ENCODE measurements at regions not wholly inside any gene's neighbourhood (a gene's known extent, or its start where the extent isn't known, plus 50 kb on each side); places are given as distances from the start of the nearest gene placed in this dataset.

DNA sequence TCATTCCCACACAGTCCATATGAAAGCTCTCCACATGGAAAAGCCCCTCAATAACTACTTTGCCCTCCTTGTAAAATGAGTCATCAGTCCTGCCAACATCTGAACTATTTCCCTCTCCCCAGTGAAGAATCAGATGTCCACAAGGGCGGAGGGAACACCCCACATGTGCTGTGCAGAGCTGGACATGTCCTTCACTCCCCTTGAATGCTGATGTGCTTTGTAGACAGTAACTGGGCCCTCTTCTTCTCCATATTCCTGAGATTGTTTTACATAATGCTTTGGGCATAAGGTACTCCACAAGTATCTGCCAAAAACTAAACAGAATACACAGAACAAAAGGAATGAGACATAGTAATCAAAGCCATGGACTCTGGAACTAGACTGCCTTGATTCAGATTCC is 879.4 kb downstream of the BCL11A start:
- ATAC-seq (no peak), DNase-seq (no peak)

GRCh38 chr2:59665021-59665420 is 888.4 kb downstream of the BCL11A start:
- no peak for ATAC-seq

GRCh38 chr2:59662127-59662861 is 891.2 kb downstream of the BCL11A start:
- ATAC-seq: no peak
- DNase-seq: no peak

More at GRCh38 chr2:59665021-59665420, 888.4 kb downstream of the BCL11A start:
- no peak for DNase-seq

DNA sequence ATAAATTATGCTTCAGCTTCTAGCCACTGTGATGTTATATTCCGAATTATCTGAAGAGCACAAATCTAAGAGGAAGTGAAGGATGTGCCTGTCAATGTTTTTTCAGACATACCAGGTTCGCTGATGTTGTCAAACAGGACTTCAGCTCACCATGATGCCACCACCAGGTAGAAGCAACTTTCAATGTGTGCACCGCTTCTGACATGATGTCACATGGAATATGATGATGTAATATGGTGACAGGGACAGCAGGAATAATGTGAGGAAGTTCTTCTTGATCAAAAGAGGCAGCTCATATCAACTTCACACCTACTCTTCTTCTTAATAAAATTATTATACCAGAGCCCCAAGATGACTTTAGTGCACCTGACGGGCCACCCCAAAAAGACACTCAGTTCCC is 893.2 kb downstream of the BCL11A start:
- no peak for DNase-seq

GRCh38 chr2:59658906-59659635 is 894.4 kb downstream of the BCL11A start:
- ATAC-seq (no peak), DNase-seq (no peak)

More for the DNA sequence above, 893.2 kb downstream of the BCL11A start:
- no peak for ATAC-seq

- DNase-seq (no peak), ATAC-seq (no peak)
These were observed 897.6 kb downstream of the BCL11A start for GRCh38 chr2:59655809-59656208.

- no peak for DNase-seq
- no peak for ATAC-seq
These were observed 898.7 kb downstream of the BCL11A start for GRCh38 chr2:59654710-59655109.

- ATAC-seq (no peak), DNase-seq (no peak)
These were observed 900.3 kb downstream of the BCL11A start for GRCh38 chr2:59653164-59653563.

GRCh38 chr2:59630789-59631188 is 922.7 kb downstream of the BCL11A start:
- ATAC-seq (no peak), DNase-seq (no peak)

DNA sequence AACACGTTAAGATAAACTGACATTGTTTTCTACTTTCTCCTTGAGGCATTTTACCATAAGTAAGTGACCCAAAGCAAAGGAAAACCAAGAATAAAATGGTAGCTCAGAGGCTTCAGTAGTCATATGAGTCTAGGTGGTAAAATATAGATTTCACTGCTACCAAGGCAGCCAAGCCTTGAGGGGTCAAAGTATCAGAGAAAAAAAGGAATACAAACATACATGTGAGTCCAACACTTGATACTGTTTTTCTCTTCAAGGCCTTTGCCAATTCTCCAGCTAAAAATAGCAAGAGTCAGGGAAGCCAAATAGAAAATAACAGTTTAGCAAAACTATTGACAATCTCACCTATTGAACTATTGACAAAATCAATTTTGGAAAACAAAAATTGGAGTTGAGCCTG is 925.9 kb downstream of the BCL11A start:
- ATAC-seq: no peak
- no peak for DNase-seq

DNA sequence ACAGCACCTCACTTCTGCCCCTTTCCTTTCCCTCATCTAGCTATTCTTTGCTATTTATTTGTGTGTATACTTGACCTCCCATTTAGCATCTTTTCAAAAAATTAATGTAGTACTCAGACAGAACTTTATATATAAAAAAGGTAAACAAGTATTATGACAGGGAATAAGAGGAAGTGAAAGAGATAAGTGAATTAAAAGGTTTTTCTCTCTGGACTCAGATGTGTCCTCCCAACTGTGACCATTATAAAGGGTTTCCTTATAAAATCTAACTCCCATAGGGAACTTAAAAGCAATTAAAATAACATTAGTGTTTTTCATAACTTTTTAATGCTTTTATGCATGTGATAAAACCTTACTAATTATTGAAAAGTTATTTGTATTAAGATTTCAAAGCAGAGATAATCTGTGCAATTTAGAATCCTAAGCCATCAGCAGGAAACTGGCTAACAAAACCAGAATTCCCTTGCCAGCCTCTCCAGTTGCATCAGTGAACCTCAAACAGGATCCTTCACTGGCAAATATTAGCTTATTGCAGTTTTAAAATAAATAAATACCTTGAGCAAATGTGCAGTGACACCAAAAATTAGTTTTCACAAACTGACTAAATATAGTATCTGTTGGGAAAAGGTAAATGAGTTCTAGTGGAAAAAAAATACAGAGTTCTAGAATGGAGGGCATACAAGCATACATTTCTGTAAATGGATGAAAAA is 930.7 kb downstream of the BCL11A start:
- DNase-seq: no peak
- no peak for ATAC-seq

- ATAC-seq (no peak), DNase-seq (no peak)
These were observed 949.3 kb downstream of the BCL11A start for GRCh38 chr2:59604123-59604522.

- no peak for DNase-seq
- no peak for ATAC-seq
These were observed 958.7 kb downstream of the BCL11A start for GRCh38 chr2:59594671-59595222.

- ATAC-seq: no peak
- no peak for DNase-seq
These were observed 962.7 kb downstream of the BCL11A start for GRCh38 chr2:59590798-59591197.

- DNase-seq: no peak
- ATAC-seq: no peak
These were observed 963.6 kb downstream of the BCL11A start for GRCh38 chr2:59589881-59590280.

DNA sequence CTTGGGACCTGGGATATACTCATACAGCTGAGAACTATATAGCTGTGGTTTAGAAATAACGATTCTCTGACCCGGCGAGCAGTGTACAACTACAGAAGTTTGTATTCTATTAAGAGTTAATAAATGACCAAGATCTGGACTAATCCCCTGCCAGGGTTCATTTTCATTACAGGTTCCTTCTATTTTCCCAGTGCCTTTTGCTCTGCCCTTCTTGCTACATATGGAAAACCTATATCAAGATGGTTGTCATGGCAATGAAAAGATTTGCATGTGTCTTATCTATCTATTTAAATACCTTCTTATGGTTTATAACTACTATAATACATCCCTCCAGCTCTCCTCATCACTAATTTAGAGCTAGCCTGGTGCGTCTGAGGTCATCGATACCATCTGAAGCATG is 965.2 kb downstream of the BCL11A start:
- DNase-seq (no peak), ATAC-seq (no peak)

DNA sequence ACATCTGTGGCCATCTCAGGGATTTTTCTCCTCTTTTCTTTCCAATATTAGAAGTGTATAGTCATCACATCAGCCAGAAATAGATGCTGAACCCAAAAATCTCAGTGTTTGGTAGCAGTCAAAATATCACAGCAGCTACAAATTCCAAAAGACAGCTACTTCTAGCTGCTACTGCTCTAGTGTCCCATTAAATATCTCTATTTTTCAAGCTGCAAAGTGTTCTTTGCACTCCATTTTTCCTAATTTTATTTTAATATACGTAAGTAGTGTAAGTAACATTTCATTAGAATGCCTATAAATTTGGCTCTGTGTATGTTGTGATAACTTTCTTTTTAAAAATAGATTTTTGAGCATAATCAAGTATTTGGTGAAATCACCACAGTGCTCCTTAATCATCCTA is 967.3 kb downstream of the BCL11A start:
- DNase-seq (no peak), ATAC-seq (no peak)

- no peak for ATAC-seq
- no peak for DNase-seq
These were observed 967.8 kb downstream of the BCL11A start for GRCh38 chr2:59585655-59586054.

GRCh38 chr2:59584958-59585357 is 968.5 kb downstream of the BCL11A start:
- DNase-seq: peak; percentile 7
- no peak for ATAC-seq

GRCh38 chr2:59583173-59583765 is 970.2 kb downstream of the BCL11A start:
- DNase-seq: no peak
- ATAC-seq: no peak

- DNase-seq: no peak
- ATAC-seq: no peak
These were observed 975.1 kb downstream of the BCL11A start for GRCh38 chr2:59578349-59578748.

DNA sequence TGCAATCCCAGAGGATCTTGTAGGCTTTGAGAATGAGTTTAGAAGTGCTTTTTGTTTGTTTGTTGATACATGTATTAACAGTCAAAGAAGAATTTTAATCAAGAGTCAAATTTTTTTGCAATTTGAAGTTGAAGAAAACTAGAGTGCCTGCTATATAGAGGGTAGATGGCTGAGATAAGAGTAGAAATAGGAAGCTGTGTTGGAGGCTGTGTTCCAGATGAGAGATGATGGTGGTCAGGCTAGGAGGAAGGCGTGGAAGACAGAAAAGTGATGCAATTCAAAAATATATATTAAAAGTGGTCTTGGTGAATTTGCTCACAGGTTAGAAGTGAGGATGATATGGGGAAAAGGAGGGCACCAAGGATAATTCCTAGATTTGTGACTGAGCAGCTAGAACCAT is 978.3 kb downstream of the BCL11A start:
- no peak for ATAC-seq
- DNase-seq: no peak

All from stimulated activated naive CD8-positive, alpha-beta T cell treated with anti-CD3 and anti-CD28 coated beads, Interleukin-15, Interleukin-2, amounts not matched to agents 100 U/mL and 50 U/mL, for 24 hours (primary cell).